Natural killer cell treated with Interleukin-12 subunit alpha and Interleukin-12 subunit beta and Interleukin-15 and Interleukin-18, amount 100 ng/mL, for 72 hours (primary cell): ENCODE measurements at regions not wholly inside any gene's neighbourhood (a gene's known extent, or its start where the extent isn't known, plus 50 kb on each side); places are given as distances from the start of the nearest gene placed in this dataset.
"Not testable (repeated sequence)": the region's sequence is repeated elsewhere in the genome, so short reads cannot be mapped to it uniquely, and the experiment has no call there.

Experiments used
- ATAC-seq, 2 donors: fragments of 150-1000 bp; cut with Tn5 transposase in 1 of 2; sonication (Bioruptor Pico), chemical (Tn5 transposase) in 1 of 2; 2 replicates each; pipeline ENCODE4 v1.10.0; 2021
- DNase-seq: peaks from one replicate; pipeline ENCODE4 v3.0.0; 2022; ENCODE audit warnings: low spot score
- H3K27ac Mint-ChIP-seq, 2 donors: 1 replicate in 1 of 2; 2 replicates in 1 of 2; pipeline ENCODE4 v1.8.0; 2022; ENCODE audit warnings: mixed read lengths in 2 of 2, mild to moderate bottlenecking in 1 of 2, moderate library complexity in 1 of 2
- H3K27me3 Mint-ChIP-seq, 2 donors: 1 replicate in 1 of 2; 2 replicates in 1 of 2; pipeline ENCODE4 v1.8.0; 2022; ENCODE audit warnings: mixed read lengths in 2 of 2
- H3K36me3 Mint-ChIP-seq: one replicate; pipeline ENCODE4 v1.8.0; 2022; ENCODE audit warnings: mixed read lengths
- H3K4me1 Mint-ChIP-seq, 2 donors: 1 replicate in 1 of 2; 2 replicates in 1 of 2; pipeline ENCODE4 v1.8.0; 2022; ENCODE audit warnings: low read depth in 2 of 2, mixed read lengths in 2 of 2, mild to moderate bottlenecking in 1 of 2
- H3K4me3 Mint-ChIP-seq: one replicate; pipeline ENCODE4 v1.8.0; 2022; ENCODE audit warnings: mixed read lengths
- H3K9me3 Mint-ChIP-seq: 2 replicates; pipeline ENCODE4 v1.8.0; 2022; ENCODE audit warnings: mixed read lengths

- Mint-ChIP-seq H3K4me3 (no peak overlapping the region), H3K36me3 (no peaks in the 10 kb centered on the region), H3K4me1 (no peaks in the 10 kb centered on the region), H3K27ac (no peak overlapping the region), H3K9me3 (peaks cover 6% of the 10 kb centered on the region), H3K27me3 (peaks cover 11 to 31% of the 10 kb centered on the region in 2 donors)
- DNase-seq (no peak), ATAC-seq (no peak)
Observed at GRCh38 chr2:118589721-118590120, 257.7 kb downstream of the EN1 start.

- Mint-ChIP-seq H3K4me3 (no peak overlapping the region), H3K4me1 (no peaks in the 10 kb centered on the region), H3K36me3 (no peaks in the 10 kb centered on the region), H3K27me3 (peaks cover 12 to 31% of the 10 kb centered on the region in 2 donors), H3K27ac (no peak overlapping the region), H3K9me3 (peaks cover 6% of the 10 kb centered on the region)
- no peak for DNase-seq
- ATAC-seq = no peak
Observed at GRCh38 chr2:118588850-118589249, 258.6 kb downstream of the EN1 start.

- H3K4me1 Mint-ChIP-seq = no peaks in the 10 kb centered on the region
Observed at GRCh38 chr2:118586312-118586711, 261.1 kb downstream of the EN1 start.

GRCh38 chr2:118584877-118585276 is 262.6 kb downstream of the EN1 start:
- H3K4me1 Mint-ChIP-seq = no peaks in the 10 kb centered on the region
- DNase-seq (no peak), ATAC-seq (no peak)
- H3K36me3 Mint-ChIP-seq = no peaks in the 10 kb centered on the region
- H3K27me3 Mint-ChIP-seq = peaks cover 8 to 24% of the 10 kb centered on the region in 2 donors
- H3K4me3 Mint-ChIP-seq = no peak overlapping the region
- H3K9me3 Mint-ChIP-seq = peaks cover 3% of the 10 kb centered on the region
- no peak overlapping the region for H3K27ac Mint-ChIP-seq

More at GRCh38 chr2:118586312-118586711, 261.1 kb downstream of the EN1 start:
- no peaks in the 10 kb centered on the region for H3K36me3 Mint-ChIP-seq
- DNase-seq = no peak
- no peak overlapping the region for H3K27ac Mint-ChIP-seq
- peaks cover 10 to 19% of the 10 kb centered on the region in 2 donors for H3K27me3 Mint-ChIP-seq
- peaks cover 3% of the 10 kb centered on the region for H3K9me3 Mint-ChIP-seq
- ATAC-seq = no peak
- H3K4me3 Mint-ChIP-seq = no peak overlapping the region

DNA sequence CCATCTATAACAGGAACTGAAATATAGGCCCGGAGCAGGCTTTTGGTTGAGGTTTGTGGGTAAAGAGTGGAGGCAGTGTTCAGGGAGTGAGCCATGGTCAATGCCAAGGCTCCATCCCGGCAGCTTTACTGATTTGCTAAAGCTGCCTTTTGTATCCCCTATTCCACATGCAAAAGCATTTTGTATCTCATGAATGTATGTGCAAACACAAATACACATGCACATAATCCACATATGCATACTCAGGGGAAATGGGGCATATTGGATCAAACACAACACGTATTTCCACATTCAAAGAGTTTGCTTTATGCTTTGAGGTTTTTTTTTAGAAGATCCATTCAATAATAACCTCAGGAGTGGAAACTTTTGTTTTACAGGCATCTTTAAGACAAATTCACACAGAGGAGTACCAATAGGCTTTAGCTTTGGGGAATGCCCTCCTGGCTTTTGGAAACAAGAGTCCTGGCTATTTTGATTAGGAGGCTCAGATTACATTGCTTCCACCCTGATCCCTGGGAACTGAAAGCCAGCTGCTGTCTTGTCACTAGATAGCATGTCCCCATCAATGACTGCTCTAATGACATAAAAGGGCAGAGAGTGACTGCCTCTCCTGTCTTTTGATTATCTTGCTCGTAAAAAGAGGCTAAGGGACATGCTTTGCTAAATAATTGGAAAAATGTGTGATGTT is 263.2 kb downstream of the EN1 start:
- peaks cover 10 to 25% of the 10 kb centered on the region in 2 donors for H3K27me3 Mint-ChIP-seq
- H3K4me1 Mint-ChIP-seq = no peaks in the 10 kb centered on the region
- no peak for ATAC-seq
- H3K27ac Mint-ChIP-seq = no peak overlapping the region
- H3K4me3 Mint-ChIP-seq = no peak overlapping the region
- peaks cover 3% of the 10 kb centered on the region for H3K9me3 Mint-ChIP-seq
- H3K36me3 Mint-ChIP-seq = no peaks in the 10 kb centered on the region
- DNase-seq = no peak

DNA sequence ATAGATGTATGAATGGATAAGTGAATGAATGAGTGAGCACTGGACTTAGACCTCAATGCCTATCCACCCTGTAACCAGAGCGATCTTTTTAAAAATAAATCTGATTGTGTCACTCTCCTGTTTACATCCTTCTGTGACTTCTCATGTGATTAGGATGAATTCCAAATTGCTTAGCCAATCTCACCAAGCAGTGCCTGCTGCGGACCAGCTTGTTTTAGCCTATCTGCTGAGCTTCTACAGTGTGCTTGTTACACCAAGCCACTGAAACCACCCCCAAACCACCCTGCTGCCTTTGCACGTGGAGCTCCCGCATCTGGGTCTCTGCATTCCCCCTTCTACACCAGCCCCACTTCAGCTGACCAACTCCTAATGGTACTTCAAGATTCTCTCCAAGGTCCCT is 265.4 kb downstream of the EN1 start:
- DNase-seq = no peak
- H3K4me3 Mint-ChIP-seq = no peak overlapping the region
- no peaks in the 10 kb centered on the region for H3K36me3 Mint-ChIP-seq
- no peak overlapping the region for H3K27ac Mint-ChIP-seq
- ATAC-seq = no peak
- H3K27me3 Mint-ChIP-seq = peaks cover 10 to 20% of the 10 kb centered on the region in 2 donors
- no peaks in the 10 kb centered on the region for H3K4me1 Mint-ChIP-seq
- peaks cover 3% of the 10 kb centered on the region for H3K9me3 Mint-ChIP-seq

DNA sequence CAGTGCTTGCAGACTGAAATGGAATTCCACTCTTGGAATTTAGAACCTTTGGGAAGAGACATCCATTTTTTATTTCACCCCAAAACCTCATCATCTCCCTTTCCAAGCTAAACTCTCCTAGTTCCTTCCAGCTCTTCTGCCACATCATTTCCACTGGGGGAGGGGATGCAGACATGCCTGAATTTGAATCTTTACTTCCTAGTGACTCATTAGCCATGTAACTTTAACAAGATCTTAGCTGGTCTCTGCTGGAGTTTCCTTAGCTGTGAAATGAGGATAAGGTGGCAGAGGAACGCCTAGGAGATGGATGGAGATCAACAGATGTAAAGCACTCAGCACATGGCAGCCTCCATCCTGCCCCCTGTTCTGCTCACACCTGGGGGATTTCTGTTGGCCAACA is 266.8 kb downstream of the EN1 start:
- ATAC-seq (no peak), DNase-seq (no peak)
- peaks cover 7 to 9% of the 10 kb centered on the region in 2 donors for H3K27me3 Mint-ChIP-seq
- H3K4me3 Mint-ChIP-seq = no peak overlapping the region
- H3K36me3 Mint-ChIP-seq = no peaks in the 10 kb centered on the region
- H3K9me3 Mint-ChIP-seq = peaks cover 3% of the 10 kb centered on the region
- no peak overlapping the region for H3K27ac Mint-ChIP-seq
- no peaks in the 10 kb centered on the region for H3K4me1 Mint-ChIP-seq

DNA sequence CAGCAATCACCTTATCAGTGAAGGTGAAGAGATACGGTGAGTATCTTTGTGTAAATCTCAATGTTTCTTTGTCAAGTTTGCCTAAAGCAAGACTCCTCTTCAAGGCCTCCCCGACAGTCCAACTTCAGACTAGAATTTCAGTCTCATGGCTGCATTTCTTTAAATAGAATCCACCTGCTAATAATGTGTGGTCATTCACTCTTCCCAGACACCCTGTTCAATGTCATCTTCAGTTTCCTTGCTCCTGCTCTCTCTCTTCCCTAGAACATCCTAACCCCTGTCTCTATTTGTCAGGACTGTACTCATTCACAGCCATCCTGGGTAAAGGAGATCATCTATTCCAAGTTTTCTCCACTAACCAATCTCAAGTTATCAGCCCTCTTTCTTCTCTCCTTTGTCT is 267.3 kb downstream of the EN1 start:
- Mint-ChIP-seq H3K4me1 (no peaks in the 10 kb centered on the region), H3K27me3 (peaks cover 7 to 10% of the 10 kb centered on the region in 2 donors), H3K36me3 (no peaks in the 10 kb centered on the region), H3K9me3 (peaks cover 3% of the 10 kb centered on the region), H3K27ac (no peak overlapping the region), H3K4me3 (no peak overlapping the region)
- ATAC-seq (no peak), DNase-seq (no peak)

GRCh38 chr2:118577202-118577601 is 270.2 kb downstream of the EN1 start:
- Mint-ChIP-seq H3K27me3 (peaks cover 7 to 25% of the 10 kb centered on the region in 2 donors), H3K4me1 (no peaks in the 10 kb centered on the region), H3K9me3 (peaks cover 3% of the 10 kb centered on the region), H3K27ac (no peak overlapping the region), H3K36me3 (no peaks in the 10 kb centered on the region), H3K4me3 (no peak overlapping the region)
- ATAC-seq (no peak), DNase-seq (no peak)

- DNase-seq = no peak
- Mint-ChIP-seq H3K4me3 (no peak overlapping the region), H3K27ac (no peak overlapping the region), H3K4me1 (no peaks in the 10 kb centered on the region), H3K9me3 (no peaks in the 10 kb centered on the region), H3K27me3 (peaks cover 5 to 25% of the 10 kb centered on the region in 2 donors), H3K36me3 (no peaks in the 10 kb centered on the region)
- no peak for ATAC-seq
Observed at GRCh38 chr2:118576109-118576855, 271.2 kb downstream of the EN1 start.

GRCh38 chr2:118572380-118572779 is 275.1 kb downstream of the EN1 start:
- not testable (repeated sequence) for H3K27ac Mint-ChIP-seq, H3K4me3 Mint-ChIP-seq, H3K36me3 Mint-ChIP-seq, DNase-seq, H3K4me1 Mint-ChIP-seq, ATAC-seq, H3K9me3 Mint-ChIP-seq
- H3K27me3 Mint-ChIP-seq = peaks cover 3 to 22% of the 10 kb centered on the region in 2 donors

DNA sequence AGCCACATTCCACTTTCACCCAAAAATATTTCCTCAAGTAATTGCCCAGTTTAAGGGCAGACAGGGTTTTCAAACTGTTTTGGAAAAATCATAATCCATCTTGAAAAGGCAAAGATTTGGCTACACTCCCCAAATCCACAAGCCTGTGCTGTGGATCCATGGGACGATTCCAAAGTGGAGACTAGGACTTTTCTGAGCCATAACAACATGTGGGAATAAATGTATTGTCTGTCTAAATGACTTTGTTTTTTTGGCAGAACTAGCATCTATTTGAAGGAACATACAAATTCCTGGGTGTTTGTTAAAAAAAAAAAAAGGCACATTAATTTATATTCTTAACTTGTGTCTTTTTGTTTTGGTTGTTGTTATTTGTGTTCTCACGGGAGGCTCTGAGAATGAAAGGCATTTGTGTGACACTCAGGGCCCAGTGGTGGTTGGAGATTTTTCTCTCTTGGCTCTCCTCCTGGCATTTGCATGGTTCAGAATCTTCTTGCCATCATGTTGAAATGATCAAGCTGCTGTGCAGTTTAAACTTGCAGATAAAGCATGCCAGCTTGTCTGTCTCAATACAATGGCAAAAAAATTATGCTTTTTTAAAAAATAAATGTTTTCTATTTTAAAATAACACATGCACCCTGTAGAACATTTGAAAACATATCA is 277.4 kb downstream of the EN1 start:
- Mint-ChIP-seq H3K27me3 (peaks cover 3 to 19% of the 10 kb centered on the region in 2 donors), H3K27ac (no peak overlapping the region), H3K36me3 (no peaks in the 10 kb centered on the region), H3K4me3 (no peak overlapping the region), H3K9me3 (no peaks in the 10 kb centered on the region), H3K4me1 (no peaks in the 10 kb centered on the region)
- ATAC-seq (no peak), DNase-seq (no peak)

DNA sequence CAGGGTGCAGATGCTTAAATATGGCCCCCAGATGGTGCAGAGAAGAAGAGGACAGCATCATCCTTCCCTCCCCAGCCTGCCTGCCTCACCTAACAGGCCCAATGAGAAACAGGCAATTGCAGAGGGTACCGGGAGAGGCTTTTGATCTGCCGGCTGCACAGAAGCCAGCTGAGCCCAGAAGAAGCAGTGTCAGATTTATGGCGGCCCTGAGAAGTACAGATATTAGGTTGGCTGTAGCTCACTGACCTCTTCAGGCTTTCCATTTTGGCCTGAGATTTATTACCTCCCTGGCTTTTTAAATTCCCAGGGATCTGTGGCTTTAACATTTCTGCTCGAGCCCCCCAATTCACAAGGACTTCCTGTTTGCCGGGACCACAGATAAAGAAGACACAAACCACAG is 278.7 kb downstream of the EN1 start:
- Mint-ChIP-seq H3K27ac (no peak overlapping the region), H3K4me3 (no peak overlapping the region), H3K4me1 (no peaks in the 10 kb centered on the region), H3K9me3 (no peaks in the 10 kb centered on the region), H3K27me3 (peaks cover 6 to 10% of the 10 kb centered on the region in 2 donors), H3K36me3 (no peaks in the 10 kb centered on the region)
- no peak for ATAC-seq
- no peak for DNase-seq
